HG02759 (cell line): ENCODE measurements at regions not wholly inside any gene's neighbourhood (a gene's known extent, or its start where the extent isn't known, plus 50 kb on each side); places are given as distances from the start of the nearest gene placed in this dataset.
"Not testable (repeated sequence)": the region's sequence is repeated elsewhere in the genome, so short reads cannot be mapped to it uniquely, and the experiment has no call there.

Source experiments
- ATAC-seq: cut with Tn5 transposase; IDR thresholded peaks from one replicate; pipeline ENCODE4 v1.9.1; 2021; ENCODE audit warnings: mild to moderate bottlenecking, moderate library complexity; ENCODE audit not compliant: unreplicated experiment

- ATAC-seq = no peak
Observed at GRCh38 chr14:86065407-86065806, 535.5 kb downstream of the FLRT2 start.

GRCh38 chr14:86064595-86064994 is 534.7 kb downstream of the FLRT2 start:
- ATAC-seq = not testable (repeated sequence)

GRCh38 chr14:86057018-86057667 is 527.2 kb downstream of the FLRT2 start:
- ATAC-seq = no peak

- ATAC-seq = no peak
Observed at GRCh38 chr14:86055512-86056075, 525.6 kb downstream of the FLRT2 start.

GRCh38 chr14:86052868-86053267 is 522.9 kb downstream of the FLRT2 start:
- ATAC-seq = no peak

GRCh38 chr14:86050757-86051156 is 520.8 kb downstream of the FLRT2 start:
- ATAC-seq = no peak

GRCh38 chr14:86050072-86050683 is 520.2 kb downstream of the FLRT2 start:
- no peak for ATAC-seq

GRCh38 chr14:86039176-86039575 is 509.2 kb downstream of the FLRT2 start:
- ATAC-seq = no peak

GRCh38 chr14:86038387-86039042 is 508.6 kb downstream of the FLRT2 start:
- ATAC-seq = peak; percentile 96

- peak; percentile 81 for ATAC-seq
Observed at GRCh38 chr14:86035882-86036281, 505.9 kb downstream of the FLRT2 start.

- ATAC-seq = no peak
Observed at GRCh38 chr14:86027990-86028389, 498.0 kb downstream of the FLRT2 start.

- no peak for ATAC-seq
Observed at GRCh38 chr14:86027144-86027543, 497.2 kb downstream of the FLRT2 start.

GRCh38 chr14:86022031-86022629 is 492.2 kb downstream of the FLRT2 start:
- ATAC-seq = no peak

- no peak for ATAC-seq
Observed at GRCh38 chr14:86020841-86021240, 490.9 kb downstream of the FLRT2 start.

- ATAC-seq = no peak
Observed at GRCh38 chr14:86015941-86016340, 486.0 kb downstream of the FLRT2 start.

GRCh38 chr14:86015511-86015910 is 485.6 kb downstream of the FLRT2 start:
- no peak for ATAC-seq

GRCh38 chr14:86013641-86014040 is 483.7 kb downstream of the FLRT2 start:
- no peak for ATAC-seq

- ATAC-seq = no peak
Observed at GRCh38 chr14:86012461-86012860, 482.5 kb downstream of the FLRT2 start.

GRCh38 chr14:86003998-86004397 is 474.1 kb downstream of the FLRT2 start:
- ATAC-seq = peak; percentile 52

GRCh38 chr14:85996551-85996950 is 466.6 kb downstream of the FLRT2 start:
- no peak for ATAC-seq

GRCh38 chr14:85991156-85991555 is 461.2 kb downstream of the FLRT2 start:
- ATAC-seq = no peak

- ATAC-seq = no peak
Observed at GRCh38 chr14:85987907-85988306, 458.0 kb downstream of the FLRT2 start.
